Activated CD8-positive, alpha-beta T cell treated with anti-CD3 and anti-CD28 coated beads for 36 hours (primary cell): ENCODE measurements at regions not wholly inside any gene's neighbourhood (a gene's known extent, or its start where the extent isn't known, plus 50 kb on each side); places are given as distances from the start of the nearest gene placed in this dataset.
A peak's percentile ranks its signal among the peaks of the same experiment; 100 is the strongest.

Source experiments
- ATAC-seq: fragments of 200-7000 bp; cut with Tn5 transposase; one replicate; pipeline ENCODE4 v1.10.0; 2021; ENCODE audit warnings: mild to moderate bottlenecking, moderate library complexity
- CTCF ChIA-PET: fragments of 350-600 bp; sonication (Branson Sonifier 250); formaldehyde crosslinking; loops from one replicate; lab custom pipeline; 2021; ENCODE audit warnings: antibody characterized with exemption; lab: Charles Lee
- POLR2A ChIA-PET: fragments of 350-600 bp; sonication (Branson Sonifier 250); formaldehyde crosslinking; loops from one replicate; lab custom pipeline; 2021; ENCODE audit warnings: antibody characterized with exemption; lab: Charles Lee
- DNase-seq: peaks from one replicate; pipeline ENCODE4 v3.0.0-alpha.2; 2020
- H3K27ac Mint-ChIP-seq: one replicate; pipeline ENCODE4 v1.8.0; 2021; ENCODE audit warnings: mild to moderate bottlenecking, mixed read lengths
- H3K27me3 Mint-ChIP-seq: one replicate; pipeline ENCODE4 v1.8.0; 2021; ENCODE audit warnings: mixed read lengths
- H3K36me3 Mint-ChIP-seq: one replicate; pipeline ENCODE4 v1.8.0; 2021; ENCODE audit warnings: low read depth, mixed read lengths
- H3K4me1 Mint-ChIP-seq: one replicate; pipeline ENCODE4 v1.8.0; 2021; ENCODE audit warnings: low read depth, mixed read lengths
- H3K4me3 Mint-ChIP-seq: one replicate; pipeline ENCODE4 v1.8.0; 2021; ENCODE audit warnings: mild to moderate bottlenecking, moderate library complexity, mixed read lengths
- H3K9me3 Mint-ChIP-seq: one replicate; pipeline ENCODE4 v1.8.0; 2021; ENCODE audit warnings: mixed read lengths
- CTCF ChIP-seq: fragments of 200-600 bp; IDR thresholded peaks from one replicate; pipeline ENCODE4 v1.8.0; 2022; ENCODE audit warnings: antibody characterized with exemption, mild to moderate bottlenecking
- intact Hi-C: fragments of 100-400 bp; cut with micrococcal nuclease; formaldehyde crosslinking; loops from one replicate; pipeline ENCODE4 v1.10.0; 2022

GRCh38 chr12:113594967-113595366 lies 123.3 kb upstream of the LHX5 start:
- peaks cover 3% of the 10 kb centered on the region for H3K4me1 Mint-ChIP-seq
- intact Hi-C loops = no loop called here
- CTCF ChIA-PET = no interaction called here
- no peak overlapping the region for H3K4me3 Mint-ChIP-seq
- no peak for TF ChIP-seq CTCF
- ATAC-seq = no peak
- H3K36me3 Mint-ChIP-seq = no peaks in the 10 kb centered on the region
- H3K9me3 Mint-ChIP-seq = peaks cover 2% of the 10 kb centered on the region
- H3K27ac Mint-ChIP-seq = no peak overlapping the region
- POLR2A ChIA-PET = no interaction called here
- DNase-seq = no peak
- peaks cover 28% of the 10 kb centered on the region for H3K27me3 Mint-ChIP-seq

DNA sequence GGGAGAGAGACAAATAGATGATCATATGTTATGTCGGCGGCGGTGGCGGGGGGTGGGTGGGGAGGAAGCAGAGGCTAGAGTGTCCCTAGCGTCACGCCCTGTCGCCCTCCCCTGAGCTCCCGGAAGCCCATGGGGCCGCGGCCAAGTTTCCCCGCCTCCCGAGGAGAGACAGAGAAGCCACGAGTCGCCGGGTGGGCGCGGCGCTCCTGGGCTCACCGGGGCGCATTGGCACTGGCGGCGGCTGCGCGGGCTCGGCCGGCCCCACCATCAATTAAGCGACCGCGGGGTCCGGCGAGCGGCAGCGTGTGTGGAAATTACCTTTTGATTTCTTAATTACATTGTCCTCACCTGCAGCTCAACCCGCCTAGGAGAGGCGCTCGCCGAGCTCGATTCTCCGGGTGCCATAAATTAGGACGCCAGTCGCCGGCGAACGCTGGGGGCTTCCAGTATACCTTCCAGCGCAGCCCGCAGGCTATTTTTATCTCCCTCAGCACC lies 119.9 kb upstream of the LHX5 start:
- peak; percentile 48 for DNase-seq
- no peak for TF ChIP-seq CTCF
- peaks cover 4% of the 10 kb centered on the region for H3K9me3 Mint-ChIP-seq
- H3K36me3 Mint-ChIP-seq = no peaks in the 10 kb centered on the region
- H3K4me1 Mint-ChIP-seq = peaks cover 3% of the 10 kb centered on the region
- ChIA-PET POLR2A (no interaction called here), CTCF (no interaction called here)
- H3K4me3 Mint-ChIP-seq = peak overlapping the region; percentile 37
- ATAC-seq = peak; percentile 83
- intact Hi-C loops = no loop called here
- H3K27ac Mint-ChIP-seq = no peak overlapping the region
- H3K27me3 Mint-ChIP-seq = peaks cover 43% of the 10 kb centered on the region

- Mint-ChIP-seq H3K4me3 (no peak overlapping the region), H3K4me1 (peaks cover 3% of the 10 kb centered on the region), H3K27ac (no peak overlapping the region), H3K9me3 (peaks cover 2% of the 10 kb centered on the region), H3K36me3 (no peaks in the 10 kb centered on the region), H3K27me3 (peaks cover 39% of the 10 kb centered on the region)
- ATAC-seq (no peak), DNase-seq (no peak)
- POLR2A ChIA-PET = no interaction called here
- intact Hi-C loops = no loop called here
- CTCF ChIA-PET = no interaction called here
- no peak for TF ChIP-seq CTCF
Measured at GRCh38 chr12:113589437-113589836, 117.8 kb upstream of the LHX5 start.

DNA sequence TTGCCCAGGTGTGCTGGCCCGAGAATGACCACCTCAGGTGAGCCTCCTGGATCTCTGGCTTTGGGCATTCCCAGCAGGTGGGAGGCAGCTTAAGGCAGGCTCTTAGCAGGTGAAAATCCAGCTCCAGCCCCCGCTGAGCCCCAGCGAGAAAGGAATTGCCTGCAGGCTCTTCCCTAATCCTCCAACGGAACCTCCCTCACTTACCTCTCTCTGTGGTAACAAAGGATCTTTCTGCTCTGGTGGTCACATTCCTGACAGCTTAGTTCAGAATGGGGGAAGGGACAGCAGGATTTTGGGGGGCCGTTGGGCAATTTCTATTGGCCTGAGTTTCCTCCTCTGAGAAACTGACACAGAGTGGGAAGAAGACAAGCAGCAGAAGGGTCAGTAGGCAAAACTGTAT lies 116.0 kb upstream of the LHX5 start:
- intact Hi-C loops = no loop called here
- ChIA-PET POLR2A (no interaction called here), CTCF (no interaction called here)
- no peak for ATAC-seq
- Mint-ChIP-seq H3K27me3 (peaks cover 42% of the 10 kb centered on the region), H3K4me1 (peaks cover 3% of the 10 kb centered on the region), H3K9me3 (peaks cover 2% of the 10 kb centered on the region), H3K4me3 (no peak overlapping the region), H3K27ac (no peak overlapping the region), H3K36me3 (no peaks in the 10 kb centered on the region)
- DNase-seq = no peak
- no peak for TF ChIP-seq CTCF

DNA sequence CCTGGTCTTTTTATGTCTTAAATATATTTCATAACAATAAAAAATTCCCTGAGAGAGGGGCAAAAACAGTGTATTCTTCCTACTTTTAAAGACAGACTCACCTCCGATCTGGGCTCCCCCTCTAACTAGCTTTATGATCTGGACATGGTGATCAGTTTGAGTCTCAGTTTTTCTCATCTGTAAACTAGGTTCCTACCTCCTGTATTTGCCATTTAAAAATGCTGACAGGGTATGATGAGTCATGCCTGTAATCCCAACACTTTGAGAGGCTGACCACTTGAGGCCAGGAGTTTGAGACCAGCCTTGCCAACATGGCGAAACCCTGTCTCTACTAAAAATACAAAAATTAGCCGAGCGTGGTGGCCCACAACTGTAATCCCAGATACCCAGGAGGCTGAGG lies 114.8 kb upstream of the LHX5 start:
- Mint-ChIP-seq H3K36me3 (no peaks in the 10 kb centered on the region), H3K4me1 (peaks cover 3% of the 10 kb centered on the region), H3K9me3 (peaks cover 2% of the 10 kb centered on the region), H3K27ac (no peak overlapping the region), H3K4me3 (no peak overlapping the region), H3K27me3 (peaks cover 37% of the 10 kb centered on the region)
- intact Hi-C loops = no loop called here
- CTCF ChIA-PET = no interaction called here
- TF ChIP-seq CTCF = no peak
- ATAC-seq (no peak), DNase-seq (no peak)
- POLR2A ChIA-PET = no interaction called here
